Transverse colon (tissue), 4 donors: ENCODE measurements at regions not wholly inside any gene's neighbourhood (a gene's known extent, or its start where the extent isn't known, plus 50 kb on each side); places are given as distances from the start of the nearest gene placed in this dataset.

Experiments
- EP300 ChIP-seq: sonication (generic); formaldehyde crosslinking; IDR thresholded peaks from one replicate; pipeline ENCODE4 v1.6.1; 2017; ENCODE audit warnings: antibody characterized with exemption, low read depth
- POLR2A ChIP-seq: fragments of 450-650 bp; IDR thresholded peaks from one replicate; pipeline ENCODE4 v1.6.1; 2016; ENCODE audit warnings: antibody characterized with exemption, mild to moderate bottlenecking, moderate library complexity
- POLR2AphosphoS5 ChIP-seq, 3 donors: sonication (generic); formaldehyde crosslinking; IDR thresholded peaks; one replicate each; pipeline ENCODE4 v1.6.1; 2016; ENCODE audit warnings: antibody characterized with exemption in 3 of 3
- TF ChIP-seq, protein P1 (sequence below), 5 experiments: fragments of 200-600 bp in 3 of 5; fragments of 450-650 bp in 2 of 5; sonication (generic) in 3 of 5; IDR thresholded peaks; 1 replicate in 2 of 5; 2 replicates in 3 of 5; pipeline ENCODE4 v1.5.1; 2016 to 2017; ENCODE audit warnings: antibody characterized with exemption in 5 of 5, inconsistent platforms in 3 of 5, mild to moderate bottlenecking in 2 of 5, moderate library complexity in 1 of 5

GRCh38 chr2:160810406-160810805 is 316.8 kb upstream of the RBMS1 start:
- TF ChIP-seq, protein P1, sequence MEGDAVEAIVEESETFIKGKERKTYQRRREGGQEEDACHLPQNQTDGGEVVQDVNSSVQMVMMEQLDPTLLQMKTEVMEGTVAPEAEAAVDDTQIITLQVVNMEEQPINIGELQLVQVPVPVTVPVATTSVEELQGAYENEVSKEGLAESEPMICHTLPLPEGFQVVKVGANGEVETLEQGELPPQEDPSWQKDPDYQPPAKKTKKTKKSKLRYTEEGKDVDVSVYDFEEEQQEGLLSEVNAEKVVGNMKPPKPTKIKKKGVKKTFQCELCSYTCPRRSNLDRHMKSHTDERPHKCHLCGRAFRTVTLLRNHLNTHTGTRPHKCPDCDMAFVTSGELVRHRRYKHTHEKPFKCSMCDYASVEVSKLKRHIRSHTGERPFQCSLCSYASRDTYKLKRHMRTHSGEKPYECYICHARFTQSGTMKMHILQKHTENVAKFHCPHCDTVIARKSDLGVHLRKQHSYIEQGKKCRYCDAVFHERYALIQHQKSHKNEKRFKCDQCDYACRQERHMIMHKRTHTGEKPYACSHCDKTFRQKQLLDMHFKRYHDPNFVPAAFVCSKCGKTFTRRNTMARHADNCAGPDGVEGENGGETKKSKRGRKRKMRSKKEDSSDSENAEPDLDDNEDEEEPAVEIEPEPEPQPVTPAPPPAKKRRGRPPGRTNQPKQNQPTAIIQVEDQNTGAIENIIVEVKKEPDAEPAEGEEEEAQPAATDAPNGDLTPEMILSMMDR (IDR thresholded peaks at IDR 0.05): no peak
- TF ChIP-seq POLR2AphosphoS5 (IDR thresholded peaks at IDR 0.05) (no peak), POLR2A (no peak), EP300 (no peak)
